Tibial nerve (tissue), 3 donors: ENCODE measurements at regions not wholly inside any gene's neighbourhood (a gene's known extent, or its start where the extent isn't known, plus 50 kb on each side); places are given as distances from the start of the nearest gene placed in this dataset.

ENCODE experiments used
- POLR2A ChIP-seq, 2 donors: fragments of 450-650 bp; IDR thresholded peaks; one replicate each; pipeline ENCODE4 v1.6.1; 2017; ENCODE audit warnings: antibody characterized with exemption in 2 of 2, mild to moderate bottlenecking in 2 of 2, moderate library complexity in 2 of 2
- TF ChIP-seq, protein P1 (sequence below), 5 experiments: fragments of 200-600 bp in 3 of 5; fragments of 450-650 bp in 2 of 5; sonication (generic) in 3 of 5; IDR thresholded peaks; one replicate each; pipeline ENCODE4 v1.5.1; 2016 to 2019; ENCODE audit warnings: antibody characterized with exemption in 5 of 5, mild to moderate bottlenecking in 3 of 5, moderate library complexity in 2 of 5

DNA sequence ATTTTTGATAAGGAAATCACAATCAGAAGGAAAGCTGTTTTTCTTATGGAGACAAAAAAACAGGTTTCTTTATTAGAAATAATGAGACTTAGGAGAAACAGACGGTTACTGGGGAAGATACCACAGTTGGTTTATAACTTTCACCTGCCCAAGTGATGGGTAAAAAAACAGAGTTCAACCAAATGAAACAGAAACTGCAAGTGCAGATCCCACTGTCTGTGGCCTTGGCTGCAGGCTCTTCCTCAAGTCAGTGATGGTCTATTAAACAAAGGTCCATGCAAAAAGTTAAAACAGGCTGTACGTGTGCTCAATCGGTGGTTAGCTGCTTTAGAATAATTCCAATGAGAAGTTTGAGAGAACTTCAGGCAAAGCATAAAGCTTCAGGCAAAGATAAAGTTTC, 112.1 kb upstream of the NEGR1 start:
- no peak for TF ChIP-seq POLR2A (IDR thresholded peaks at IDR 0.05)
- TF ChIP-seq, protein P1, sequence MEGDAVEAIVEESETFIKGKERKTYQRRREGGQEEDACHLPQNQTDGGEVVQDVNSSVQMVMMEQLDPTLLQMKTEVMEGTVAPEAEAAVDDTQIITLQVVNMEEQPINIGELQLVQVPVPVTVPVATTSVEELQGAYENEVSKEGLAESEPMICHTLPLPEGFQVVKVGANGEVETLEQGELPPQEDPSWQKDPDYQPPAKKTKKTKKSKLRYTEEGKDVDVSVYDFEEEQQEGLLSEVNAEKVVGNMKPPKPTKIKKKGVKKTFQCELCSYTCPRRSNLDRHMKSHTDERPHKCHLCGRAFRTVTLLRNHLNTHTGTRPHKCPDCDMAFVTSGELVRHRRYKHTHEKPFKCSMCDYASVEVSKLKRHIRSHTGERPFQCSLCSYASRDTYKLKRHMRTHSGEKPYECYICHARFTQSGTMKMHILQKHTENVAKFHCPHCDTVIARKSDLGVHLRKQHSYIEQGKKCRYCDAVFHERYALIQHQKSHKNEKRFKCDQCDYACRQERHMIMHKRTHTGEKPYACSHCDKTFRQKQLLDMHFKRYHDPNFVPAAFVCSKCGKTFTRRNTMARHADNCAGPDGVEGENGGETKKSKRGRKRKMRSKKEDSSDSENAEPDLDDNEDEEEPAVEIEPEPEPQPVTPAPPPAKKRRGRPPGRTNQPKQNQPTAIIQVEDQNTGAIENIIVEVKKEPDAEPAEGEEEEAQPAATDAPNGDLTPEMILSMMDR (IDR thresholded peaks at IDR 0.05): no peak
